ENCODE measurements at regions not wholly inside any gene's neighbourhood (a gene's known extent, or its start where the extent isn't known, plus 50 kb on each side); places are given as distances from the start of the nearest gene placed in this dataset.
"Not testable (repeated sequence)": the region's sequence is repeated elsewhere in the genome, so short reads cannot be mapped to it uniquely, and the experiment has no call there.

DNA sequence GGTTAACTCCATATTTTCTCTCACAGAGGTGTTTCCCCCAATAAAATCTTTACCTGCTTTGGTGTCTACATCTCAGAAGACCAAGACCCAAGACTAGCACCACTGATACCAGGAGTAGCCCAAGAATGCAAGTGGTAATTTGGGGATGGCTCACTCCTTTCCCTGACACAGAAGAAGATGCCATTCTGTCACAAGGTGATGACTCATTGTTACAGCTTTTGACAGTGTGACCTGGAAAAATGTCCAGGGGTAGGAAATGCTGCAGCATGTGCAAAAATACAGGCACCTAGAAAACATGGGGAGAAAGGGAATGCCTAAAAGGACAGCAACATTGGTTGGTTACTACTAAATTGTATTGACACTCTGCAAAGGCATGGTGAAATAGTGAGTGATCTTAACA, 254.0 kb upstream of the GJE1 start:
- no peak for DNase-seq (ENCODE audit: low read depth, low spot score)
- no peak overlapping the region for H3K4me3 ChIP-seq (ENCODE audit: low read length)
- H3K27me3 ChIP-seq (ENCODE audit: control insufficient read depth, insufficient read depth, low read length): no peaks in the 10 kb centered on the region
- H3K9me3 ChIP-seq (ENCODE audit: control insufficient read depth, insufficient read depth, low read length): no peaks in the 10 kb centered on the region
- no peaks in the 10 kb centered on the region for H3K36me3 ChIP-seq (ENCODE audit: control insufficient read depth, insufficient read depth, low read length)
- no peak overlapping the region for H3K27ac ChIP-seq (ENCODE audit: low read length)
- H3K4me1 ChIP-seq (ENCODE audit: control insufficient read depth, insufficient read depth, low read length): no peaks in the 10 kb centered on the region

GRCh38 chr6:141877275-141877983, 255.3 kb upstream of the GJE1 start:
- no peaks in the 10 kb centered on the region for H3K4me1 ChIP-seq (ENCODE audit: control insufficient read depth, insufficient read depth, low read length)
- no peak overlapping the region for H3K27ac ChIP-seq (ENCODE audit: low read length)
- no peaks in the 10 kb centered on the region for H3K36me3 ChIP-seq (ENCODE audit: control insufficient read depth, insufficient read depth, low read length)
- DNase-seq (ENCODE audit: low read depth, low spot score): no peak
- no peak overlapping the region for H3K4me3 ChIP-seq (ENCODE audit: low read length)
- H3K27me3 ChIP-seq (ENCODE audit: control insufficient read depth, insufficient read depth, low read length): no peaks in the 10 kb centered on the region
- H3K9me3 ChIP-seq (ENCODE audit: control insufficient read depth, insufficient read depth, low read length): no peaks in the 10 kb centered on the region
- no CpG with 5 or more reads among the region's 2 CpGs for WGBS (ENCODE audit: insufficient coverage, insufficient read length)

DNA sequence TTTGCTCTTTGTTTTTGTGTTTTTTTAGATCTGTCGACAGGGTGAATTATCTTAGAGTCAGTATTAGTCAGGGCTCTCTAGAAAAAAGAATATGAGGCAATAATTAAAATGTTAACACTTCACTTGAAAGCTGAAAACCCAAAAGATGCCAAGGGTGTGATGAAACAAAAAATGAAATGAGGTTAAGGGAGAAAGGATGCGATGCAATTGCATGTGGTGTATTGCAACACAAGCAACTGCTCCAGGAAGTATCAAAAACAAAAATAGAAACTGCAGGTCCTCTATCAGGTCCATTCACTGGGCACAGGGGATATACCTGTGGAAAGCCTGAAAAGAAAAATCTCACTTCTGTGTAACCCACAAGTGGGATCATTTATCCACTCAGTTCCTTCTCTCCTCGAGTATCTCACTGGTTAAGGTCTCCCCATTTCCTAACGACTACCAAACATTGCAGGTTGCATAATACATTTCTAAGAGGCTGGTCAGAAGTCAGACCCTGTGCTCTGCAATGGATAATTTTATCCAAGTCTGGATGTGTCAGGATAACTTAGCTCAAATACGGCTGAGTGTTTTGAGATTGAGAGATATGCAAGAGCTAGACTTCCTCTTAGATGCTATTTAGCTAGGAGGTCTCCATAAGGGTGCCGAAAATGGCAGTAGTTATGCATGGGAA, 257.7 kb upstream of the GJE1 start:
- DNase-seq (ENCODE audit: low read depth, low spot score): no peak
- no CpG with 5 or more reads among the region's 6 CpGs for WGBS (ENCODE audit: insufficient coverage, insufficient read length)
- Histone ChIP-seq H3K9me3 (ENCODE audit: control insufficient read depth, insufficient read depth, low read length) (no peaks in the 10 kb centered on the region), H3K27ac (ENCODE audit: low read length) (no peak overlapping the region), H3K4me3 (ENCODE audit: low read length) (no peak overlapping the region), H3K4me1 (ENCODE audit: control insufficient read depth, insufficient read depth, low read length) (no peaks in the 10 kb centered on the region), H3K36me3 (ENCODE audit: control insufficient read depth, insufficient read depth, low read length) (no peaks in the 10 kb centered on the region), H3K27me3 (ENCODE audit: control insufficient read depth, insufficient read depth, low read length) (no peaks in the 10 kb centered on the region)

DNA sequence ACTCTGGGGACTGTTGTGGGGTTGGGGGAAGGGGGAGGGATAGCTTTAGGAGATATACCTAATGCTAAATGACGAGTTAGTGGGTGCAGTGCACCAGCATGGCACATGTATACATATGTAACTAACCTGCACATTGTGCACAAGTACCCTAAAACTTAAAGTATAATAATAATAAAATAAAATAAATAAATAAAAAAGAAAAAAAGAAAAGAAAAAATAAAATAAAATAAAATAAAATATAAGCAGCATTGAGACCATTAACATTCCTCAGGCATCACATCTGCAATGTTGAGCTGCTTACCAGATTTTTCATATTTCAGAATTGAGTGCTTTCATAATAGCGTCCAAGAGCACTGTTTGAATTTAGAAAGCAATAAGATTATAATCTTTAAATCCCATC, 263.2 kb upstream of the GJE1 start:
- H3K36me3 ChIP-seq (ENCODE audit: control insufficient read depth, insufficient read depth, low read length); DNase-seq (ENCODE audit: low read depth, low spot score); H3K4me3 ChIP-seq (ENCODE audit: low read length); H3K9me3 ChIP-seq (ENCODE audit: control insufficient read depth, insufficient read depth, low read length); H3K4me1 ChIP-seq (ENCODE audit: control insufficient read depth, insufficient read depth, low read length); H3K27ac ChIP-seq (ENCODE audit: low read length); H3K27me3 ChIP-seq (ENCODE audit: control insufficient read depth, insufficient read depth, low read length): not testable (repeated sequence)
- no CpG with 5 or more reads among the region's 2 CpGs for WGBS (ENCODE audit: insufficient coverage, insufficient read length)

GRCh38 chr6:141867767-141868166, 265.0 kb upstream of the GJE1 start:
- no peaks in the 10 kb centered on the region for H3K9me3 ChIP-seq (ENCODE audit: control insufficient read depth, insufficient read depth, low read length)
- H3K27ac ChIP-seq (ENCODE audit: low read length): no peak overlapping the region
- H3K4me1 ChIP-seq (ENCODE audit: control insufficient read depth, insufficient read depth, low read length): no peaks in the 10 kb centered on the region
- no peaks in the 10 kb centered on the region for H3K36me3 ChIP-seq (ENCODE audit: control insufficient read depth, insufficient read depth, low read length)
- no peak for DNase-seq (ENCODE audit: low read depth, low spot score)
- H3K27me3 ChIP-seq (ENCODE audit: control insufficient read depth, insufficient read depth, low read length): no peaks in the 10 kb centered on the region
- no peak overlapping the region for H3K4me3 ChIP-seq (ENCODE audit: low read length)
- WGBS (ENCODE audit: insufficient coverage, insufficient read length): no CpG with 5 or more reads among the region's 6 CpGs

DNA sequence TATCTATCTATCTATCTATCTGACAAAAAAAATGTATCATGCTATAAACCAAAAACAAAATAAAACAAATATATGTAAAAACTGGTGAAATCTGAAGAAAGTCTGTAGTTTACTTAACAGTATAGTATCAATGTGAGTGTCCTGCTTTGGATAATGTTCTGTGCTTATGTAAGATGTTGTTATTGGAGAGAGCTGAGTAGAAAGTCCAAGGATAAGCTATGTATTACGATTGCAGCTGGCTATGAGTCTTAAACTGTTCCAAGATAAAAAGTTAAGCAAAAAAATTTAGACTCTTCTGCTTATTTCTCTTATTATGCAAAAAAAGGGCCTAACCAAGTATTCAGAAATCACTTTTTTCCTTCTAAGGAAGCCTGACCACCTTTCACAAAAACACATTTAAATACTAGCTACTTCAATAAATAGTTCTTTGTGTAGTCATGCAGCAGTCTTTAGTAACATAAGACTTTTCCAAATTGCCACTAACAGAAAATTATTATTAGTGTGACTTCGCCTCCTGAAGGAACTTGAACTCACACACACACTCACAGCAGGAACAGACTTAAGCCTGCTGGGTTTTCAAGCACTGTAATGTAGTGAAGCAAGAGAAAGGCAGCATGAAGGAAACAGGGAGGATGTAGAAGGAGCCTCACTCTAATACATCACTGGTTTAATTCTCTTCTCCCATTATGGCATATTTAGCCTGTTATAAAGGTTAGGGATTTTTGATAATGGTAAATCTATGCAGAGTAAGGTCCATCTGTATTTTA, 265.8 kb upstream of the GJE1 start:
- WGBS (ENCODE audit: insufficient coverage, insufficient read length): no CpG with 5 or more reads among the region's 2 CpGs

GRCh38 chr6:141851063-141851462, 281.7 kb upstream of the GJE1 start:
- H3K9me3 ChIP-seq (ENCODE audit: control insufficient read depth, insufficient read depth, low read length): no peaks in the 10 kb centered on the region
- no CpG with 5 or more reads among the region's 3 CpGs for WGBS (ENCODE audit: insufficient coverage, insufficient read length)
- H3K4me1 ChIP-seq (ENCODE audit: control insufficient read depth, insufficient read depth, low read length): no peaks in the 10 kb centered on the region
- H3K27me3 ChIP-seq (ENCODE audit: control insufficient read depth, insufficient read depth, low read length): no peaks in the 10 kb centered on the region
- no peak overlapping the region for H3K27ac ChIP-seq (ENCODE audit: low read length)
- no peak overlapping the region for H3K4me3 ChIP-seq (ENCODE audit: low read length)
- no peaks in the 10 kb centered on the region for H3K36me3 ChIP-seq (ENCODE audit: control insufficient read depth, insufficient read depth, low read length)
- no peak for DNase-seq (ENCODE audit: low read depth, low spot score)

More for the DNA sequence above, 265.8 kb upstream of the GJE1 start:
- no peak for DNase-seq (ENCODE audit: low read depth, low spot score)
- Histone ChIP-seq H3K27me3 (ENCODE audit: control insufficient read depth, insufficient read depth, low read length) (no peaks in the 10 kb centered on the region), H3K36me3 (ENCODE audit: control insufficient read depth, insufficient read depth, low read length) (no peaks in the 10 kb centered on the region), H3K27ac (ENCODE audit: low read length) (no peak overlapping the region), H3K4me1 (ENCODE audit: control insufficient read depth, insufficient read depth, low read length) (no peaks in the 10 kb centered on the region), H3K4me3 (ENCODE audit: low read length) (no peak overlapping the region), H3K9me3 (ENCODE audit: control insufficient read depth, insufficient read depth, low read length) (no peaks in the 10 kb centered on the region)

DNA sequence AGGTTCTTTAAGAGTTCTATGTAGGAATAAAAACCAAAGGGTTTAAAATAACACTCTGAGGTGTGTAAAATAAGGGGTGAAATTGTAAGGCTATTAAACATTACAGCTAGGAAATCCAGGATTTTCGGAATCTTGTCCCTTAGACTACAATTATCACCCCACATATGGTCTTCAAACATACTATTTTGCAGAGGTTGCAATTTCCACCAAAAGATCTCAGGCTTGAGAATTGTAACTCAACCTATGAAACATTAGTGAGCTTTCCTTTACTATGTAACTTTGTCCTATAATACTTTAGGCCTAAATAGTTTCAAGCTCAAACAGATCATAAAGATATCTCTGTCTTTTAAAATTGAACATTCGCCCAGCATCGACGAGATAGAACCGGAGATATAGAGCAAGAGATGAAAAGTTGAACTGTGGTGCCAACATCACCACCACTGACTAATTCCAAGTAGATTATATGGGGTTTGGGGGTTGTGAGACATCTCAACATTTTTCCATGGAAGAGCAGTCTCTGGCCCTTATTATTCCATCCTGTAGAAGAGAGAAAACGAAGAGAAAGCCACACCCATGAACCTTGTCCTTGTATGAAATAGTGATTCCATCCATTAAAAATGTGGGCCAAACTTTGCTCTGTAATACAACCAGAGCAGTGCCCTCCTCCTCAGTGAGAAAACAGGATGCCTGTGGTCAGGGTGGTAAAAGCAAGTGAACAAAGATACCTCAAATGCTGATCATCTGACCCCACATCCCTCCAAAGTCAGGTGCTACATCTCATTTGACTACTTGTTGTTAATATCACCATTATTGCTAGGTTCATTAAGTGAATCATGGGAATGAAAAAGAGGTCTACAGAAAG, 284.5 kb upstream of the GJE1 start:
- no peaks in the 10 kb centered on the region for H3K27me3 ChIP-seq (ENCODE audit: control insufficient read depth, insufficient read depth, low read length)
- no peaks in the 10 kb centered on the region for H3K36me3 ChIP-seq (ENCODE audit: control insufficient read depth, insufficient read depth, low read length)
- H3K4me3 ChIP-seq (ENCODE audit: low read length): no peak overlapping the region
- no peaks in the 10 kb centered on the region for H3K4me1 ChIP-seq (ENCODE audit: control insufficient read depth, insufficient read depth, low read length)
- no peak overlapping the region for H3K27ac ChIP-seq (ENCODE audit: low read length)
- no peaks in the 10 kb centered on the region for H3K9me3 ChIP-seq (ENCODE audit: control insufficient read depth, insufficient read depth, low read length)
- WGBS (ENCODE audit: insufficient coverage, insufficient read length): no CpG with 5 or more reads among the region's 6 CpGs
- no peak for DNase-seq (ENCODE audit: low read depth, low spot score)

- Histone ChIP-seq H3K4me3 (ENCODE audit: low read length) (no peak overlapping the region), H3K27ac (ENCODE audit: low read length) (no peak overlapping the region), H3K27me3 (ENCODE audit: control insufficient read depth, insufficient read depth, low read length) (no peaks in the 10 kb centered on the region), H3K4me1 (ENCODE audit: control insufficient read depth, insufficient read depth, low read length) (no peaks in the 10 kb centered on the region), H3K36me3 (ENCODE audit: control insufficient read depth, insufficient read depth, low read length) (no peaks in the 10 kb centered on the region), H3K9me3 (ENCODE audit: control insufficient read depth, insufficient read depth, low read length) (no peaks in the 10 kb centered on the region)
- WGBS (ENCODE audit: insufficient coverage, insufficient read length): no CpG with 5 or more reads among the region's 4 CpGs
- DNase-seq (ENCODE audit: low read depth, low spot score): no peak
Observed at GRCh38 chr6:141846639-141847038, 286.1 kb upstream of the GJE1 start.

GRCh38 chr6:141843178-141843834, 289.4 kb upstream of the GJE1 start:
- Histone ChIP-seq H3K27me3 (ENCODE audit: control insufficient read depth, insufficient read depth, low read length) (no peaks in the 10 kb centered on the region), H3K27ac (ENCODE audit: low read length) (no peak overlapping the region), H3K4me3 (ENCODE audit: low read length) (no peak overlapping the region), H3K9me3 (ENCODE audit: control insufficient read depth, insufficient read depth, low read length) (no peaks in the 10 kb centered on the region), H3K4me1 (ENCODE audit: control insufficient read depth, insufficient read depth, low read length) (no peaks in the 10 kb centered on the region), H3K36me3 (ENCODE audit: control insufficient read depth, insufficient read depth, low read length) (no peaks in the 10 kb centered on the region)
- no peak for DNase-seq (ENCODE audit: low read depth, low spot score)
- WGBS (ENCODE audit: insufficient coverage, insufficient read length): 82% methylated on average over 1 of the region's 3 CpGs

All from iPS DF 6.9 (cell line).